ENCODE measurements at regions not wholly inside any gene's neighbourhood (a gene's known extent, or its start where the extent isn't known, plus 50 kb on each side); places are given as distances from the start of the nearest gene placed in this dataset.
A peak's percentile ranks its signal among the peaks of the same experiment; 100 is the strongest.

DNA sequence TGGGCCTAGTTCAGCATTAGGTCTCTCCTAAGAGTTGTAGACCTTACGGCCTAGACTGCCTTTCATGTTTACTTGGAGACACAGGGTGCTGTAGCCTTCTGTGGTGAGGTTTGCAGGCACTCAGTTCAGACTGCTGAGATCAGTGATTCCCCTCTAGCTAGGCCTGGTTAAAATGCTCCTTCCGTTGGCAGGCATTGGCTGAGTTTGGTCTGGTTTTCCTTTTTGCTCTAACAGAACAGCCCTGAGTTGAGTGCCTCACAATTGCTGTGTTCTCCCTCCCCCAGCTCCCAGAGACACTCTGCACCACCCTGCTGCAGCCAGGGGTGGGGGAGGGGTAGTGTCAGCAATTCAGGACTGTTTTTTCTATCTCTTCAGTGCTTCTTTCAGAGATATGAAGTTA lies 178.9 kb upstream of the DYRK2 start:
- H3K9me3 ChIP-seq (replicated peaks; ENCODE audit: control insufficient read depth, low read depth, low read length) = peaks cover 2% of the 10 kb centered on the region
- peak; percentile 43 for DNase-seq
- no peaks in the 10 kb centered on the region for H3K36me3 ChIP-seq (ENCODE audit: control insufficient read depth, insufficient read depth, low read length)
- 80% methylated on average over 1 of the region's 2 CpGs for WGBS (ENCODE audit: insufficient coverage)
- H3K4me1 ChIP-seq (ENCODE audit: control insufficient read depth, insufficient read depth, low read length) = peaks cover 10% of the 10 kb centered on the region
- H3K27ac ChIP-seq (ENCODE audit: low read length) = no peak overlapping the region
- H3K27me3 ChIP-seq (ENCODE audit: control insufficient read depth, insufficient read depth, low read length) = no peaks in the 10 kb centered on the region
- H3K4me3 ChIP-seq (ENCODE audit: low read length) = no peak overlapping the region

DNA sequence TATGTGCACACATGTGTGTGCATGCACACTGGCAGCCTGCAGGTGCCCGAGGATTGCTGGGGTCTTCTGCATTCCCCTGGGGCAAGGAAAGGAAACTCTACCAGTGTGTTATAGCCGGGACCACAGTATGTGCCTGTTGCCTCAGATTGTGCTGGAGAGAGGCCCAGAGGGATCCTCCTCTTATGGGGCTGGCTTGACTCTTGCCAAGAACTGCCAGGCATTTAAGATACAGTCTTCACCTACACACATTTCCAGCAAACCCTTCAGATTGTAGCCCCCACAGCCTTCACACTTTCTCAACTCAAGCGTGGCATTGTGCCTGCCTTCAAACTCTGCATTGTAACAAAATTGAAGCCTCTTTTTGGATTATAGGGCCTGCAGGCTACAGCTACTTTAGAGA lies 176.7 kb upstream of the DYRK2 start:
- no peaks in the 10 kb centered on the region for H3K27me3 ChIP-seq (ENCODE audit: control insufficient read depth, insufficient read depth, low read length)
- peaks cover 10% of the 10 kb centered on the region for H3K4me1 ChIP-seq (ENCODE audit: control insufficient read depth, insufficient read depth, low read length)
- WGBS (ENCODE audit: insufficient coverage) = 58% methylated on average over 2 of the region's 3 CpGs
- H3K36me3 ChIP-seq (ENCODE audit: control insufficient read depth, insufficient read depth, low read length) = no peaks in the 10 kb centered on the region
- peak; percentile 27 for DNase-seq
- no peak overlapping the region for H3K27ac ChIP-seq (ENCODE audit: low read length)
- H3K9me3 ChIP-seq (replicated peaks; ENCODE audit: control insufficient read depth, low read depth, low read length) = no peaks in the 10 kb centered on the region
- no peak overlapping the region for H3K4me3 ChIP-seq (ENCODE audit: low read length)

DNA sequence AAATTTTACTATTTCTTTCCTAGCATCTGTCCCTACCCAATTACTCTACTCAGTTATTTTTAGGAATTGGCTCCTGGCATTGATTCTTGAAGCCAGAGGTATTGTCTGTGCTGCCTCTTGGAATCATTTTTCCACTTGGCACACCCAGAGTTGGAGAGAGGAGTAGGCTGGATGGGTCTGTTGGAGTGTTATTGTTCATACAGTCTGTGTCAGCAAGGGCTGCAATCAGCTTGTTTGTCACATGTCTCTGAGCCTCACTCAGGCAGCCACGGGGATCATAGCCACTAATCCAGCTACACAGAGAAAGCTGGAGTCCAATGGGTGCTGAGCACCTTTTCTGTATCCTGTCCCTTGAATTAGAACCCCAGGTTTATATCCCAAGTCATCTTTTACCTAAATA lies 176.0 kb upstream of the DYRK2 start:
- Histone ChIP-seq H3K4me3 (ENCODE audit: low read length) (no peak overlapping the region), H3K36me3 (ENCODE audit: control insufficient read depth, insufficient read depth, low read length) (no peaks in the 10 kb centered on the region), H3K27me3 (ENCODE audit: control insufficient read depth, insufficient read depth, low read length) (no peaks in the 10 kb centered on the region), H3K4me1 (ENCODE audit: control insufficient read depth, insufficient read depth, low read length) (peaks cover 10% of the 10 kb centered on the region), H3K27ac (ENCODE audit: low read length) (no peak overlapping the region), H3K9me3 (replicated peaks; ENCODE audit: control insufficient read depth, low read depth, low read length) (no peaks in the 10 kb centered on the region)
- peak; percentile 85 for DNase-seq
- 0% methylated on average over 1 of the region's 1 CpG for WGBS (ENCODE audit: insufficient coverage)

DNA sequence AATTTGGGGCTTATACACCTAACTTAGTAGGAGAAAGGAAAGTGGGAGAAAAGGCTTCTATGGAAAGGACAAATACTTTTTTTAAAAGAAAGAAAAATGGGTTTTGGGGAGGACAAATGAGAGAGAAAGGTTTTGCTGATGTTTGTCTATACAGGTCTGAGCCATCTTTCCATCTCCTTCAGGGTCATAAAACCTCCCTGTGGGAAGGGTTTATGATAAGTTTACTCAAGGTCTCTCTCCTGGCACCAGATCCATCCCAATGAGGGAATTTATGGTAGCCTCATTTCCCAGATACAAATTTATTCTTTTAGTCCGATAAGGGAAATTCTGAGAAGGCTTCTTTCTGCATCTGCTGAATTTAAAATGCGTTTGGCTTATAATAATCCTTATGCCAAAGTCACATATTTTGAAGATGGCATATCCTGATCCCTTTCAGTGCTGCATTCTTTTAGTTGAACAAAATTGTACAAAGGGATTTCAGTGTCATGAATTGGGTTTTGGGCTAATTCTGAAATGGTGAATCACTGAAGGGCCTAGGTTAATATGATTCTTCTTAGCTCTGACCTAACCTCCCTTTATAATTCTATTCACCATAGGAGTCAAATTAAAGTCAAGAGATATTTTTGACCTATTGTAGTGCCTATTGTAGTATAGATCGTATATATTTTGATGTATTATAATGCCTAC lies 173.5 kb upstream of the DYRK2 start:
- H3K27me3 ChIP-seq (ENCODE audit: control insufficient read depth, insufficient read depth, low read length) = no peaks in the 10 kb centered on the region
- no peaks in the 10 kb centered on the region for H3K36me3 ChIP-seq (ENCODE audit: control insufficient read depth, insufficient read depth, low read length)
- no peak overlapping the region for H3K4me3 ChIP-seq (ENCODE audit: low read length)
- H3K4me1 ChIP-seq (ENCODE audit: control insufficient read depth, insufficient read depth, low read length) = peaks cover 15% of the 10 kb centered on the region
- no peaks in the 10 kb centered on the region for H3K9me3 ChIP-seq (replicated peaks; ENCODE audit: control insufficient read depth, low read depth, low read length)
- no peak overlapping the region for H3K27ac ChIP-seq (ENCODE audit: low read length)
- no peak for DNase-seq
- no CpG with 5 or more reads among the region's 3 CpGs for WGBS (ENCODE audit: insufficient coverage)

DNA sequence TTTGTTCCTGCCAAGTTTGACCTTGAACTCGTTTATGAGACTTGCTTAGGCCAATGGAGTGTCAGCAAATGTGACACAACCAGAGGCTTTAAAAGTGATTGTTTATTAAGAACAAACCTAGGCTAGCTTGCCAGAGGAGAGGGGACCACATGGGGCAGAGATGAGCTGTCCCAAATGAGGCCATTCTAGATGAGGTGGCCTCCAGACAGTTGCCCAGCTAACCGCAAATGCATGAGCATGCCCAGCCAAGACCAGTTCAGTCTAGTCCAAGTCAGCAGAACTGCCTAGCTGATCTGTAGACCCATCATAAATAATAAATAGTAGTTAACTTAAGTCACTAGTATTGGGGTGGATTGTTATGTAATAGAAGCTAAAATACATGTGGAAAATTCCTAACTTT lies 172.8 kb upstream of the DYRK2 start:
- peaks cover 15% of the 10 kb centered on the region for H3K4me1 ChIP-seq (ENCODE audit: control insufficient read depth, insufficient read depth, low read length)
- no peak for DNase-seq
- WGBS (ENCODE audit: insufficient coverage) = no CpG with 5 or more reads among the region's 2 CpGs
- no peaks in the 10 kb centered on the region for H3K9me3 ChIP-seq (replicated peaks; ENCODE audit: control insufficient read depth, low read depth, low read length)
- H3K36me3 ChIP-seq (ENCODE audit: control insufficient read depth, insufficient read depth, low read length) = no peaks in the 10 kb centered on the region
- no peak overlapping the region for H3K27ac ChIP-seq (ENCODE audit: low read length)
- no peaks in the 10 kb centered on the region for H3K27me3 ChIP-seq (ENCODE audit: control insufficient read depth, insufficient read depth, low read length)
- H3K4me3 ChIP-seq (ENCODE audit: low read length) = no peak overlapping the region

DNA sequence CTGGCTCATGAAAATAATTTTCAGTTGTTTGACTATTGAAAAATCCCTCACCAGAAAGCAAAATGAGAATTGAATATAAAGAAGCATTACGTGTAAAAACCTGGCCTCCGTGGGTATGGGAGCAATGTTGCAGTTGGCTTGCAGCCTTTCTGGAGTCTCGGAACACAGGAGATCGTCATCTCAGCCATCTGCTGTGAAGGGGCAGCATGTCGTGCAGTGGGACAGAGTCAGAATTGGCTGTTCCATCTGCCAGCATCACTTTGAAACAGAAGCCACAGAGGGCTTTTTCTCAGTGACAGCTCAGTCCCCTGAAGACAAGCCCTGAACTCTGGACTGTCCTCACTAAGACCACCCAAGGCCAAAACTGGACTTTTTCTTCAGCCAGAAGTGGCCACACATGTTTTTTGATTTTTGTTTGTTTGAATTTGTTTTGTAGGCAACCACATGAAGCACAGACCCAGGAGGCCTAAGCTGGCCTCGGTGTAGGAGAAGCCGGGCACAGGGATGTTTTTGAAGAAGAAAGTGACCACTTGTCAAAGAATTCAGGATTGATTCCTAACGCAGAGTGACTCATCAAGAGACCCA lies 170.8 kb upstream of the DYRK2 start:
- Histone ChIP-seq H3K27me3 (ENCODE audit: control insufficient read depth, insufficient read depth, low read length) (no peaks in the 10 kb centered on the region), H3K9me3 (replicated peaks; ENCODE audit: control insufficient read depth, low read depth, low read length) (no peaks in the 10 kb centered on the region), H3K4me1 (ENCODE audit: control insufficient read depth, insufficient read depth, low read length) (peaks cover 6% of the 10 kb centered on the region), H3K27ac (ENCODE audit: low read length) (no peak overlapping the region), H3K4me3 (ENCODE audit: low read length) (no peak overlapping the region), H3K36me3 (ENCODE audit: control insufficient read depth, insufficient read depth, low read length) (no peaks in the 10 kb centered on the region)
- WGBS (ENCODE audit: insufficient coverage) = 70% methylated on average over 7 of the region's 8 CpGs
- DNase-seq = no peak

DNA sequence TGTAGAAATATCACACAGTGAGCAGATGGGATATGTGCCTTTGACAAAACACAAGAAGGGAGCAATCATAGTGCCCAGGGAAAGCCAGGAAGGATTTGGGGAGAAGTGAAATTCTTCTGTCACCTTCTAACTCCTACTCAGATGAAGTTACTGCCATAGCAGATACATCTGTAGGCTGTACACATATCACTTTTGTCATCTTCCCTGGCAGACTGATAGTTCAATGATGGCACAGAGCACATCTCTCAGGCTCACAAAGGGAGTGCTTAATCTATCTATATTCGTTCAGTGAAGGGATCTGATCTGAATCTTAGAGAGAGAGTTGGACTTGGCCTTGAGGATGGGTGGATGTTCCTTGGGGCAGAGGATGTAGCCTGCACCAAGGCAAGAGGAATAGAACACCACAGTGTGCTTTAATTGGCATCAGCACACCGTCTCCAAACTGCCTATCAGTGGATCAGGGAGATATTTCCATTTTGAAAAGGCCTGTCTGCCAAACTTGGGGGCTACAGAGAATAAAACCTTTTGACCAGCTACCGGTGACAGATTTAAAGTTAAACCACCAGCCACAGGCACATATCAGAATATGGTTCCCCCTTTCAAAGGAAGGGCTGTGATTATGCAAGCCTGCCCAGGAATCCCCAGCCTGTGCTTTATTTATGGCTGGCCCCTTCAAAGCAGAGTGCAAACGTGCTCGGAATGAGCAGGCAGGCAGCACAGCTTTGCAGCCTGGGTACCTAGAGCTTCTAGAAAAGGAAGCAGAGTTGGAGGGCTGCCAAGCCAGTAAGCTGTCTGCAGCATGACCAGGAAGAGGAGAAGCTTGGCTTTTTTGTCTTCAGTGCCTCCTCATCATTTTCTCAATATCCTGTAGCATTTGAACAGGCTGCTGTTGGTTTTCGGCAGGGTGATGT lies 165.5 kb upstream of the DYRK2 start:
- H3K4me1 ChIP-seq (ENCODE audit: control insufficient read depth, insufficient read depth, low read length) = peaks cover 16% of the 10 kb centered on the region
- no peaks in the 10 kb centered on the region for H3K27me3 ChIP-seq (ENCODE audit: control insufficient read depth, insufficient read depth, low read length)
- DNase-seq = peak; percentile 85
- H3K27ac ChIP-seq (ENCODE audit: low read length) = no peak overlapping the region
- 33% methylated on average over 4 of the region's 6 CpGs for WGBS (ENCODE audit: insufficient coverage)
- no peaks in the 10 kb centered on the region for H3K9me3 ChIP-seq (replicated peaks; ENCODE audit: control insufficient read depth, low read depth, low read length)
- H3K4me3 ChIP-seq (ENCODE audit: low read length) = no peak overlapping the region
- H3K36me3 ChIP-seq (ENCODE audit: control insufficient read depth, insufficient read depth, low read length) = no peaks in the 10 kb centered on the region

DNA sequence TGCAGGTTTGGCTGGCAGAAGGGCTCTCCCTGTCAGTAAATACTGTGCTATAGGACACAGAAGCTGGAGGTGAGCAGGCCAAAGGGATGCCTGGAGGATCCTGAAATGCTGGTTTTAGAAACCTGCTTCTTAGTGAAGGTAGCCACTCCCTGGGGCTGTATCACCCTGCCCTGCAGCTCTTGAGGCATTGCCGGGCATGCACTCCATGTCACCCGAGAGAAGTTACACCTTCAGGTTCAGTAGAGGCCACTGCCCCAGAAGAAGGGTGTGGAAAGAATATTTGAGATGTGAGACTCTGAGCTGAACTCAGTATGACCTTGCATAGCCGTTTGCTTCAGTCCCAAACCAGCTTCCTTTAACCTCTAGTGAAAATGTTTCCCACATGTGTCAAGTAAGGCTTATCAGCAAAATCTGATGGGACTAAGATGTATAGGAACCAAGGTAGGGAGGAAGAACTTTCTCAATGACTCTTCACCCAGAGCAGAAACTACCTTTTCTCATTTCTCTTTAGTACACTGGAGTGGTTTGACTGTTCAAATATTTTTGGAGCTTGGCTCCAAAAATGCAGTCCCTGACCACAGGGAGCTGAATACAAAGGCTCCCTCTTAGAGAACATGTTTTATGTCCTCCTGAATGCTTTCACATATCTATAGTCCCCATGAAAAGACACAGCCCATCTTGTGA lies 164.5 kb upstream of the DYRK2 start:
- DNase-seq = no peak
- Histone ChIP-seq H3K27ac (ENCODE audit: low read length) (no peak overlapping the region), H3K9me3 (replicated peaks; ENCODE audit: control insufficient read depth, low read depth, low read length) (peaks cover 4% of the 10 kb centered on the region), H3K4me1 (ENCODE audit: control insufficient read depth, insufficient read depth, low read length) (peaks cover 15% of the 10 kb centered on the region), H3K27me3 (ENCODE audit: control insufficient read depth, insufficient read depth, low read length) (no peaks in the 10 kb centered on the region), H3K36me3 (ENCODE audit: control insufficient read depth, insufficient read depth, low read length) (no peaks in the 10 kb centered on the region), H3K4me3 (ENCODE audit: low read length) (no peak overlapping the region)
- no CpG with 5 or more reads among the region's 3 CpGs for WGBS (ENCODE audit: insufficient coverage)

DNA sequence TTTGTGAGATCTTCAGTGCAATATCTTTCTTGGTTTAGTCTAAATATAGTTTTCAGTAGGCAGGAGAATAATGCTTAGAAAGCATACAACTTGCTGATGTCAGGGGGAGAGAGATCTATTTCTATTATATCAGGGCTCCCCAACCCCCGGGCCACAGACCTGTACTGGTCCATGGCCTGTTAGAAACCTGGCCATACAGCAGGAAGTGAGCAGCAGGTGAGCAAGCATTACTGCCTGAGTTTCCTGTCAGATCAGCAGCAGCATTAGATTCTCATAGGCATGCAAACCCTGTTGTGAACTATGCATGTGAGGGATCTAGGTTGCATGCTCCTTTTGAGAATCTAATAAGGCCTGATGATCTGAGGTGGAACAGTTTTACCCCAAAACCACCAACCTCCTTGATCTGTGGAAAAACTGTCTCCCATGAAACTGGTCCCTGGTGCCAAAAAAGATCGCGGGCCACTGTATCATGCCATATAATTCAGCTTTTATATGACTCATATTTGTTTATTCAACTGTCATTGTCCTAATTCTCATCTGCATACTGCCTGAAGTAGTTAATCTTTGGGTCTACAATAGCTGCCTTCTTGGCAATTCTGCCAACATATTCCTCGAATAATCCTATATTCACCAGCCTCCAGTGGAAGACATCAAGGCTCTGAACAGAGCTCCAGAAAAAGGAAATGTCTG lies 163.6 kb upstream of the DYRK2 start:
- Histone ChIP-seq H3K27ac (ENCODE audit: low read length) (no peak overlapping the region), H3K36me3 (ENCODE audit: control insufficient read depth, insufficient read depth, low read length) (no peaks in the 10 kb centered on the region), H3K27me3 (ENCODE audit: control insufficient read depth, insufficient read depth, low read length) (no peaks in the 10 kb centered on the region), H3K4me1 (ENCODE audit: control insufficient read depth, insufficient read depth, low read length) (peaks cover 15% of the 10 kb centered on the region), H3K9me3 (replicated peaks; ENCODE audit: control insufficient read depth, low read depth, low read length) (peaks cover 5% of the 10 kb centered on the region), H3K4me3 (ENCODE audit: low read length) (no peak overlapping the region)
- DNase-seq = no peak
- 100% methylated on average over 3 of the region's 4 CpGs for WGBS (ENCODE audit: insufficient coverage)

Measured in muscle of leg (tissue), 3 donors.